ENCODE measurements at regions not wholly inside any gene's neighbourhood (a gene's known extent, or its start where the extent isn't known, plus 50 kb on each side); places are given as distances from the start of the nearest gene placed in this dataset.
"Not testable (repeated sequence)": the region's sequence is repeated elsewhere in the genome, so short reads cannot be mapped to it uniquely, and the experiment has no call there.

DNA sequence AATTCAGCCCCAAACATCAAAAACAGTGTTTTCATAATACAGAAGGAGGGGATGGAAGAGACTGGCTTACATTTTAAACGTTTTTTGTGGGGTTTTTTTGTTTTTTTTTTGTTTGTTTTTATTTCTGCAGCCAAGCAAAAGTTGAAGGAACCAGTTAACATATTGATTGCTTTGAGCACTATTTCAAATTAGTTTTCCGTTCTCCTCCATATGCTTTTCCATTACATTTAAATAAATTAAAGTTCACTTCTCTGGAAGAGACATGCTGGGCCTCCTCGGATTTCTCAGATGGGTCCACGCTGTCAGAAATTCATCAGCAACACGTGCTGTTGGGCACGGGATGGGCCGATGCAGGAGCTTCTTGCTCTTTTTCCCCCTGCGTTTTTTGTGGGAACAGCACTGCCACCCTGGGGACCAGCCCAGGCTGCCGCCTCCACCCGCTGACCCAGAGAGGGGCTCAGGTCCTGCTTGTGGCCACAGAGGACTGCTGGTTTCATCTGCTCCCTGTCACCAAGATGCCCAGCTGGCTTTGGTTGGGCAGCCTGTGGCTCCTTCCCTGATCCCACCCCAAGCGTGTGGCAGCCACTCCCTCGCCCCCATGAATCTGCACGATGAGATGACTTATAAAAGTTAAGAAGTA is 67.7 kb upstream of the CHST15 start:
- DNase-seq: no peak

DNA sequence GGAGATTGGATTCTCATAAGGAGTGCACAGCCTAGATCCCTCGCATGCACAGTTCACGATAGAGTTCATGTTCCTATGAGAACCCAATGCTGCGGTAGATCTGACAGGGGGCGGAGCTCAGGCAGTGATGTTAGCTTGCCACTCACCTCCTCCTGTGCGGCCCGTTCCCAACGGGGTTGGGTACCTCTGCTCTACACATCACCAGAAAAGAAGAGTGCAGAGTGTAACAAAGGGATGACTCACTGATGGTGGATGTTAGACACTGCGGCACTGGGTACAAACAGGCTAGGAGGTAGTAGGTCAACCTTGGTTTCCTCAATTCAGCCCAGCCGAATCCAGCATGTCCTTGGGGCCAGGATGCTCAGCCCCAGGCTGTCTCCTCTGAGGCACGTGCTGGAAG is 66.8 kb upstream of the CHST15 start:
- no peak for DNase-seq

DNA sequence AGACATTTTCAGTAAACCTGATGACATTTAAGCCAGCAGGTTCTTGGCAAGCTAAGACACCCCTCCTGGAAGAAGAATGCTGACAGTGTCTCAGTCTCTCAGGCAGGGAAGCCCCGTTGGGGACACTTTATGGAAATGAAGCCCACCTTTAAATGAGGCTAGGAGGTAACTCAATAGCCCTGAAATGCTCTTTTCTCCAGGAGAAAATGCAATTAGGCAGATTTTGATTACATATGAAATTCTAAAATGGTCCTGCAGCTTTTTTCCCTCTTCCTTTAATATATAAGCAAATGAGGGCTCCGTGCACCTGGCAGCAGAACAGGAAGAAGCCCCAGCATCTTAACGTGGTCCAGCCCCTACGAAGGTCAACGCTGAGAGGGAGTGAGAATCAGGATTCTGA is 65.8 kb upstream of the CHST15 start:
- peak in 1 of 2 experiments; percentile 27 for DNase-seq

DNA sequence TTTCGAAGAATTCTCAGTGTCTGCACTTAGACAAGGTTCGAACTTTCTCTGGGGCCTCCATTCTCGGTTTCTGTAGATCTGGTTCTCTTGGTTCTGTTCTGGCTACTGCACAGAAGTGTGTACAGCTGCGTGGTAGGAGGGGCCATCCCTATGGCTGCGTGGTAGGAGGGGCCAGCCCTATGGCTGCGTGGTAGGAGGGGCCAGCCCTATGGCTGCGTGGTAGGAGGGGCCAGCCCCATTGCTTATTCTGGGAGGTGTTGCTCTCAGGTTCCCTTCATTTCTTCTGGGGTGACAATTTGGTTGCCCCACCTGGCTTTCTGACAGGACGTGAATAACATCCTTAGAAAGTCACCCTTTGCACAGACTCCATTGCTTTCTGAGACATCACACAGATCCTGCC is 65.2 kb upstream of the CHST15 start:
- peak in 1 of 2 experiments; percentile 25 for DNase-seq

DNA sequence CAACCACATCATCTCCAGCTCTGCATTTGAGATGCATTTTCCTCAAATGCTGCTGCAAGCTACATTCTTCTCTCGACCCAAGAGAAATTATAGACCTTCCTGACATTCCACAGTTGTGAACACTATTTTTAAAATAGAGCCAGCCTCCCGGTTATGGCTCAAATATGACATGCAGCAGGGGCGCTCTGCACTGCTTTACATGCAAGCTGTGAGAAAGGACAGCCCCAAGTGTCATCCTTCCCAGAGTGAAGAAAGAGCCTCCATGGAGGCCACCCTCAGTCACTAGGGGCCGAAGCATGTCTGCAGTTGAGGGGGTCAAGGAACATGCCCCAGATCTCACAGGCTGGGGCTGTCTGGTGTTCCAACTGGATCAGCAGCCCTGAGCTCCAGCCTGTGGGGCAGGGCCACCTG is 63.9 kb upstream of the CHST15 start:
- no peak for DNase-seq

DNA sequence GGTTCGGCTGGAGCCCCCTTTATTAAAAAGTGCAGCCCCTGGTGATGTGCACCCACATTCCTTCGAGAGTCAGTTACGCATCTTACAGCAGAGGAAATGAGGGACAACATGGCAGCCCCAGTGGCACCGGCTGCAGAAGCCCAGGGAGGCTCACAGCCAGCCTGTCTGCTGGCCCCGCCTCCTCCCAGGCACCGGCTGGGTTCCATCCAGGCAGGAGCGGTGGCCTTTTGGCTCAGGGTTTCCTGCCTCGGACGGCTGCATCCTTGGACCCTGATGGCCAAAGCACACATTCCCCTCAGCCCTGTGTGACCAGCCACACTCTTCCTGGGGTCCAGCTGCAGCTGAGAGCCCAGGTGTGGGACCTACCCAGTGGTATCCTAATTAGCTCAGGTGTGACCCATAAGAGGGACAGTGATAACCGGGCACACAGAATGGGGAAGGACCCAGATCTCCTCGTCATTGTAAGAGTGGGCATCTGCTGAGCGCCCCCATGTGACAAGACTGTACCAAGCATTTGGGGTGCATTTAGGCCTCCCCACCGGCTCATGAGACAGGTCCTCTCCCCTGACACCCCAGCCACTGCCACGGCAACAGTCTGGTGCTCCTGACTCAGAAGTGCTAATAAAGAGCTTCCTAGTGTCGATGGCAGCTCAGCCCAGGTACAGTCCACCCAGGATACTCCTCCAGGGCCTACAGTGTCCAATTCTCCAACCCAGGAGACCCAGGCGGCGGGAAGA is 63.3 kb upstream of the CHST15 start:
- DNase-seq: no peak

DNA sequence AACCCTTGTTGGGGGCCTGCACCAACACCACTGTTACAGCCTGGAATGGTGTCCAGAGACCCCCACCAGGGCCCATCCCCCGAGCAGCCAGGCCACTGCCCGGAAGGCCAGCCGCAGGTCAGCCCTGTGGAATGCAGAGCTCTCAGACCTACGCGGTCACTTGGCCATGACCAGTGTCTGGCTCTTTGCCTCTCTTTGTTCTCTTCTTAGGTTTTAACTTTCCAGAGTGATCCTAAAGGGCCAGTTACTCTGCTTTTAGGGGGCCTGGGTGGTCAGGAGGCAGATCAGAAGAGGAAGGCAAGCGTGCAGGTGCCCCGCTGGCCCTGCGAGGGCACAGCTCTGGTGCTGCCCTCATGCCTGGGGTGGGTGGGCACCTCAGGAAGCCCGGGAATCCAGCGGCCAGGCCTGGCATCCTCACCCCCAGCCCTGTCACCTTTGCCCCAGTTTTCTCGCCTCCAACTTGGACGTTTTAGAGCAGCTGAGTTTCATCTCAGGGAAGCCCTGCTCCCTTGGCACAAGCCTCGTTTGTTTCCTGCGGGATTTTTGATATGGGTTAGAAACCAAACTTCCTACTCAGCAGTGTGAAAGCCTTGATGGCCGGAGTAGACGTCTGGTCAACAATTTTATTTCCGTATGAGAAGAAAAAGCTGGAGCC is 62.5 kb upstream of the CHST15 start:
- no peak for DNase-seq

DNA sequence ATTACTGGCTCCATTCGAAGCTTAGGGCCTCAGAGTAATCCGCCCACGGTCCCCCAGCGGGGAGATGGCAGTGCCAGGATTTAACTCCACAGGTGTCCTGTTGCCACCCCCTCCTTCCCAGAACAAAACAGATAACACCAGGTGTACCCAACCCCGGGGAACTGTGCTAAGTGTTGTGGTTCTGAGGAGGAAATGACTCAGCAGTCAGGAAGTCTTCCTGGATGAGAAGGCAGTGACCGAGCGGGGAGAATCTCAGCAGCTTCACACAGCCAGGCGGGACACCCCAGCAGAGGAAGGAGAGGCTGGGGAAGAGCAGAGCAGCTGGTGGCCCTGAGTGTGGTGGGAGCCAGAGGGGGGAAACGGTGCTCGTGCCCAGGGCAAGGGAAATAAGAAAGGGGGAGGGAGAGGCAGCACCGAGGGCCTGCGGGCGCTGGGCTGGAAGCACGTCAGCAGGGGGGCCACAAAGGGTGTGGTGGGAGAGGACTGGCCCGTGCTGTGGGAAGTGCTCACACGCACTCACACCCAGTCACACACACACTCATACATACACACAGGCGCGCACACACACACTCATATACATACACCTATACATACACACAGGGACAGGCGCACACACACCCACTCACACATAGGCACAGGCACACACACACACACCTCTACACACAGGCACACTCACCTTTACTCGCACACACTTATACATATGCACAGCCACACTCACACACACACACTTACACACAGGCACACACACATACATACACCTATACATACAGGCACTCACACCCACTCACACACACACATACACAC is 59.8 kb upstream of the CHST15 start:
- DNase-seq: no peak

DNA sequence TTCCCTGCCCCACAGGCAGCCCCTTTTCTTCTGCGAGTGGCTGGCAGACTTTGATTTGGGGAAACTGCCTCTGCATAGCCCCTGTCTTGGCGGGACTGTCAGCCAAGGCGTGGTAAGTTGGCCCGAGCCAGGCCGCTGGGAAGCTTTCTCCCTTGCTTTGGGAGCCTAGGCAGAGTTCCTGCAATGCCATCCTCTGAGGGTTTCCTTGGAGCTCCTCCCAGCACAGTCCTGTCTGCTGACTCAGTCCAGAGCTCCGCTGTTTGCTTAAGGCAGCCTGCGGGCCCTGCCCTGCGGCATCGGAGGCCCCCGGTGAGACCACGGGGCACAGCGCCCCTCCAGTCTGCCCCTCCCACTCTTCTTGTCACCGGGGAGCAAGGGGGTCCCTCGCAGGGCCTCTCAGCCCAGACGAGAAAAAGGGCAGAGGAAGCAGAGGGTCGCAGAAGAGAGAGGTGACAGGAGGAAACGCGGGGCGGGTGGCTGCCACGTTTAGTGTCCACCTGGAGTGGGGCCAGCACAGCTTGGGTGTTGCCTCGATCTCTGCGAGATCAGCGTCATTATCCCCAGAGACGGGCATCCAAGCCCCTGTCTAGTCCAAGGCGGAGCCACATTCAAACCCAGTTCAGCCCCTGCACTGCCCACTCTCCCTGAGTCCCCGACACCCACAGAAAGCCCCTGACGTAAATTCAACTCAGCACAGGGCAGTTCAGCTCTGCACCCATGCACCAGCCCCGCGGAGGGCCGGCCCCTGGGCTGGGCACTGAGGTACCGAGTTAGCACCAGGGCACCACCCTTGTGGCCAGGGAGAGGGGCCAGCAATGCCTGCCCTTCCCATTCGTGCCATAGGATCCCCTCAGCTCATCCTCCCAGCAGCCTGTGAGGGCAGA is 59.0 kb upstream of the CHST15 start:
- no peak for DNase-seq

DNA sequence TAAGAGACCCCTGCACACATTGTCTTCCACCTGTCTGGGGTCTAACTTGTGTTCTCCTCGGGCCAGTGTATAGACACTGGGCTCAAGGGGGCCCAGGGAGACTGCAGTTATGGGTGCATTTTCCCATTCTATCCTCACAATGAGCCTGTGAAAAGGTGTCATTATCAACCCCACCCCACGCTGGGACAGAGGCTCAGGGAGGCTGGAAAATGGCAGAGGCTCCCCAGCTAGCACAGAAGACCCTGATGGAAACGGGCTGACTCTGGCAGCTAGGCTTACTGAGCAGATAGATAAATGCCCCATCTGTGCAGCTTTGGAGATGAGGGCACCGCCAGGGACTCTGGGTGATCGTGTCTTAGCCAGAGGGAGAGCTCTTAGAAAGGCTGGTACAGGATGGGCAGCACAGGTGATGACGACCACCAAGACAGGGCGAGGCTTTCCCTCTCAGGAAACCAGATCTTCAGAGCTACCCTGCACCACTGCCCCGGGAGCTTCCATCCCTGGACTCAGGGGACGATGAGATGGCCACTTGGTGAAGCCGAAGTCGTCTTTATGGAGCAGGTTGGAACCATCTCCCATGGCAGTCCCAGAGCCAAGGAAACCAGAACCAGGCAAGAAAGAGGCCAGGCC is 58.2 kb upstream of the CHST15 start:
- DNase-seq: no peak

DNA sequence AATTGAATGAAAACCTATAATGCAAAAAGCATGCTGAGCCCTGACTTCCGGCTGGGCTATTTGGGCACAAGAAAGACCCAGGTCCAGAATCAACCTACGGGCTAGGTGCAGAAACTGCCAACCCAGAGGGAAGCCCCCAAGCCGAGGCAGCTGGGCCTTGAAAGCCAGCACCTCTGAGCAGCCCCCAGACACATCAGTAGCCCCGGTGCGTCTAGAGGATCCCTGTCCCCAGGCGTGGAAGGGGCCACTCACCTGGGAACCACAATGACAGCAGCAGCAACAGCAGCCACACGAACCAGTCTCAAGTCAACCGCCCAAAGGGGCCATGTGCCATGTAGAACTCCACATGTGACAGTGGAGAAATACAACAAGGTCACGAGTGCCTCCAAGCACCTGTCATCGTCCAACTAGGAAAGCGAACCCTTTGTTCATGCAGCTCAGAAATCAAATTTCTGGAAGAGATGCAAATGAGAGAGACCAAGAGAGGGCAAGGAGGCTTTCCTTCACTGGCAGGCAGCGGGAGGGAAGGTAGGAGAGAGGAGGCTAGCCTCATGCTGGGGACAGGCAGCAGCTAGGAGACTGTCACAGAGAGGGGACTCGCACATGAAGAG is 57.5 kb upstream of the CHST15 start:
- peak; percentile 24 to 62 for DNase-seq

DNA sequence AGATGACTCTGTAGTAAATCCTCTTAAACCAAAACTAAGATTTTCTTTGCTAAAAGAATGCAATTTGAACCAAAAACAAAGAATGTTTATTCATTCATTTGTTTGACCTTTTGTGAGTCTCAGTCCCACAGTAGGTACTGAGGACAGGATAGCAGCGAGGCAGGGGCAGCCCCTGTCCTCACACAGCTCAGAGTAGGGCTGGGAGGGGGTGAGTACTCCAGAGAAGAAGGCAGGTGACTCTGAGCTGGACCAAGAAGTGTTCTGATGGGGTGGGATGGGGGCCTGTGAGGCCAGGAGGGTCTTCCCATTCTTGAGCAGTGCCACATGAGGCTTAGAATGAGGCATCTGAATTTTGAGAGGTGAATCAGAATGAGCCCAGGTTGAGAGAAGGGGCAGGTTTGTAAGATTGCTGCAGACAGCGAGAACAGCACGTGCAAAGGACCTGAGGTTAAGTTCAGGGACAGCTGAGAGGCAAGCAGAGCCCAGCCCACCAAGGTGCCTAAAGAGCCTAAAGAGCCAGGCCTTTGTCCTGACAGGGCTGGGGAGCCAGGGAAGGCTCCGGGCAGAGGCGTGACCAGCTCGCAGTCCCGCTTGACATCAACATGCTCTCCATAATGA is 56.9 kb upstream of the CHST15 start:
- DNase-seq: no peak

DNA sequence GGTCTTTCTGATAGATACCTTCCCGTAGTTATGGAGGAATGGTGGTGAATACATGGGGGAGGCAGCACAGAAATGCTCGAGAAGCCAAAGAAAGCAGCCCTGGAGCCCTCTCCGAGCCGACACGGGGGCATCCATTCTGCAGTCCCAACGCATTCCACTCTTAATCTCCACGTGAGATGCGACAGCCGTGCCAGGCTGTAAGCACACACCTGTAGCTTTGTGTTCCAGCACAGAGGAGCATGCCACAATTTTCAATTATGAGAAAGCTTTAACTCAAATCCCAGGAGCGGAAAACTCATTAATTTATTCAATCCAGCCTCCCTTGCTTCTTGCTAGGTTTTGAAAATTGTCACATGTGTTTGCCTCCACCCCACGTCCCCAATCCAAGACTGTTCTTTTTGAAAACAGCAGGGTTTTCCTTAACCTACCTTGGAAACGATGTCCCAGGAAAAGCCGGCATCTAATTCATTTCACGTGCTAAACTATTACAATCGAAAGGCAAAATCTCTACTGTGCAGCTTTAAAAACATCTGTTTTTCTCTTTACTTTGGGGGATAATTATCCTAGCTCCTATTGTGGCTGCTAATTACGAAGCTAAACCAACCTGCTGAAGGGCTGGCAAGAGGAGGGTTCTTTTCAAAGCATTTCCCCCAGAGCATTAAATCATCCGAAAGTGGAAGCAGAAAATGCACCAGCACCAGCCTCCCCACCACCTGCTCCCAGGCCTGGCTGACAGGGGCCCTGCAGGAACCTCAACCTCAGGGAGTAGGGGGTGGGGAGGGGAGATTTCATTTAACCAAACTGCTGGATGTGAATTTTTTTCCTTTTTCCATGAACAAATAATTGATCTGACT is 56.0 kb upstream of the CHST15 start:
- DNase-seq: no peak

DNA sequence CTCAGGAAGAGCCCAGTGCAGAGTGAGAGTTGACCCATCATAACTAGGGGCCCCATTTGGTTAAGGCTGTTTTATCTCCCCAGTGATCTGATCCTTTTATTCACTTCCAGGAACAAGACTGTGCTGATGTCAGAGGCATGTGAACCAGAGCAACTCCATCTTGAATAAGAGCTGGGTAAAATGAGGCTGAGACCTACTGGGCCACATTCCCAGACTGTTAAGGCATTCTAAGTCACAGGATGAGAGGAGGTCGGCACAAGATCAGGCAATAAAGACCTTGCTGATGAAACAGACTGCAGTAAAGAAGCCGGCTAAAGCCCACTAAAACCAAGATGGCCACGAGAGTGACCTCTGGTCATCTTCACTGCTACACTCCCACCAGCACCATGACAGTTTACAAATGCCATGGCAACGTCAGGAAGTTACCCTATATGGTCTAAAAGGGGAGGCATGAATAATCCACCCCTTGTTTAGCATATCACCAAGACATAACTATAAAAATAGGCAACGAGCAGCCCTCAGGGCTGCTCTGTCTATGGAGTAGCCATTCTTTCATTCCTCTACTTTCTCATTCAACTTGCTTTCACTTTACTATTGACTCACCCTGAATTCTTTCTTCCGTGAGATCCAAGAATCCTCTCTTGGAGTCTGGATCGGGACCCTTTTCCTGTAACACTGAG is 55.3 kb upstream of the CHST15 start:
- not testable (repeated sequence) for DNase-seq

DNA sequence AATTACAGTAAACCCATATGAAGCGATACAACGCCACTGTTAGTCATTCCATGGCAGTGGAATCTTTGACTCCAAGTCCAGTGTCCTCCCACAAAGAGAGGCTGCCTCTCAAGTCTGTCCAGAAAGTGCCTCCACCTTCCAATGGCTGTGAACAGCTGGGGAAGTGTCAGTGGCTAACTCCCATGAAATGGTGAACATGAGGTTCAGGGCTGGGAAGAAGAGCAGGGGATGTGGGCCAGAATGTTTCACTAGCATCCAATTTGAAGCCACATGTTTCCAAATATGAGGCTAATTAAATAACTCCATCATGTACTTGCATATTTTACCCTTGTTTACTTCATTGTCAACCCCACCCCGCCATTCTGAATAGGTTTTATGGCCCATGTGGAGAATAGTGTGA is 53.1 kb upstream of the CHST15 start:
- no peak for DNase-seq

DNA sequence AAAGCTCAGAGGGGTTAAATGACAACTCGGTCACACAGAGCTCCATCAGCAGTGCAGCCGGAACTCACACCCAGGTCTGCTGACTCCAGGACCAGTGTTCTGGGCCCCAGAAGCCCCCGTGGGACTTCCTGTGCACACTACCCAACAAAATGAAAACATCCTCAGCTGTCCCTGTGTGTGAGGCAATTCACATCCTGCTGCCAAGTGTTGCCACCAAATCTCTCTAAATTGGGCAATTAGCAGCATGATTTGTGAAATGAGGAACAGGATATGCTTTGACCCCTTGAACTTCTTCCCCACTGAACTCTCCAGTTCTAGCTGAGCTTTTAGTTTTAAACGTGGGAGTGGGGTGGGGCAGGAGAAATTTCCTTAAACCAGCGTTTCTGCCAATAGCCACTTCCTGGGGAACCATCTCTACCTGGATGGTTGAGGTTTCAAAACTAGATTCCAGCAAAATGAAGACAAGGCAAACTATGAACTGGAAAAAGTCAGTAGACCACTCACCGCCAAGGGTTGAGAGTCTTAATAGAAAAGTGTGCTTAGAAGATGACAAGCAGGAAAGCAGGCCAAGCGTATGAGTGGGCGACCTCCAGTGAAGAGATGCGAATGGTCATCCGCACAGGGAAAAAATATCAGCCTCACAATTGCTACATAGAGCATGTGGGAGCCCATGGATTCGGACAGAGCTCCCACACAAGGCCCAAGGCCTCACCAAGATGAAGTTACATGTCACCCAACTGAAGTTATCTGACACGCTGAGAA is 51.9 kb upstream of the CHST15 start:
- no peak for DNase-seq

DNA sequence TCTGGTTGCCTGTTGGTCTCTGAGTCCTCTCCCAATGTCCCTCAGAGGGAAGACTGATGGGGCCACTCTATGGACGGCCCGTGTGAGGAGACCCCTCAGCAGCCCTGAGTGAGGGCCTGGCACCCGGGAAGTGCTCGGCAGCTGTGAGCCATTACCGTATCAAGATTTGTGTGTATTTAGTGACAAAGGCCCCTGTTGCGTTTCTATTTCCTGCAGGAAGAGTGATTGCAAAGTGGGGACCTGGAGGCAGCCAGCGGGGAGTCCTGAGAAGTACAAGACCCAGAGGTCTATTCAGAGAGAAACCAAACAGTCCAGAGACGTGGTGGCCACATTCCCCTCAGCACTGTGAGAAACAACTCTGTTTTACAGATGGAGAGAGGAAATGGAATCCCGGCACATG is 51.1 kb upstream of the CHST15 start:
- no peak for DNase-seq

DNA sequence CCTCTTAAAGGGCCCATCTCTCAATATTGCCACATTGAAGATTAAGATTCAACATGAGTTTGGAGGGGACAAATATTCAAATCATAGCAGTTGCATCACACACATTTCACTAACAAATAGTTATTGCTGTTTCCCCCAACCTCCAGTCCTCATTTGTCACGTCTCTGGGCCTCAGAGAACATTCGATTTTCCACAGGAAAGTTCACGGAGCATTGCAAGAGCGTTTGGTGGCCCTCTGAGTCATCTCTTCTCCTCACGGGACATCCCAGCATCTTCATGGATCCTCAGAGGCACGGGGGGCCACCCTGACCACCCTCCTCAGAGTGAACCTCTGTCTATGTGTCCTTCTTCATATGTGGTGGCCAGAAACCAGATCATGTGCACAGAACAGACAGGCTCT is 50.3 kb upstream of the CHST15 start:
- DNase-seq: no peak

Data from NCI-H526 (cell line).